PC-3 (cell line): ENCODE measurements at regions not wholly inside any gene's neighbourhood (a gene's known extent, or its start where the extent isn't known, plus 50 kb on each side); places are given as distances from the start of the nearest gene placed in this dataset.
A peak's percentile ranks its signal among the peaks of the same experiment; 100 is the strongest.

Experiments used
- ATAC-seq: fragments of 200-7000 bp; cut with Tn5 transposase; 2 replicates; pipeline ENCODE4 v1.9.1; 2020; ENCODE audit warnings: mild to moderate bottlenecking, moderate library complexity
- BruUV-seq: library from RNA; stranded (reverse); fragments of 400-500 nt; replicated peaks from 2 replicates; lab custom pipeline; 2021; lab: Mats Ljungman, UMichigan
- CTCF ChIA-PET: fragments of 300-600 bp; sonication (Branson Sonifier 250); formaldehyde crosslinking; loops from one replicate; lab custom pipeline; 2022; ENCODE audit warnings: antibody characterized with exemption; lab: Charles Lee
- POLR2A ChIA-PET: fragments of 300-600 bp; sonication (Branson Sonifier 250); formaldehyde crosslinking; loops from one replicate; lab custom pipeline; 2022; ENCODE audit warnings: antibody characterized with exemption; ENCODE audit not compliant: unreplicated experiment; lab: Charles Lee
- DNase-seq: peaks from one replicate; pipeline ENCODE4 v3.0.0-alpha.2; 2015
- H2AFZ ChIP-seq: fragments of 300-600 bp; sonication (generic); 2 replicates; pipeline ENCODE4 v1.6.0; 2016; ENCODE audit warnings: antibody characterized with exemption, low read length
- H3F3A ChIP-seq: fragments of 300-600 bp; sonication (generic); one replicate; pipeline ENCODE4 v1.6.0; 2017; ENCODE audit warnings: antibody characterized with exemption, low read length, control low read depth, mild to moderate bottlenecking; ENCODE audit not compliant: unreplicated experiment
- H3K27ac ChIP-seq: fragments of 300-600 bp; sonication (generic); 2 replicates; pipeline ENCODE4 v1.5.1; 2016; ENCODE audit warnings: mild to moderate bottlenecking, low read length
- H3K27me3 ChIP-seq: fragments of 300-600 bp; sonication (generic); 2 replicates; pipeline ENCODE4 v1.6.1; 2016; ENCODE audit warnings: low read length, mixed read lengths
- H3K36me3 ChIP-seq: fragments of 300-600 bp; sonication (generic); 2 replicates; pipeline ENCODE4 v1.6.1; 2016; ENCODE audit warnings: low read depth, mixed run types, low read length, mixed read lengths
- H3K4me1 ChIP-seq: fragments of 300-600 bp; sonication (generic); 2 replicates; pipeline ENCODE4 v1.5.1; 2016; ENCODE audit warnings: low read length; ENCODE audit not compliant: insufficient read depth
- H3K4me2 ChIP-seq: fragments of 300-600 bp; sonication (generic); 2 replicates; pipeline ENCODE4 v1.6.0; 2016; ENCODE audit warnings: low read length
- H3K4me3 ChIP-seq: fragments of 300-600 bp; sonication (generic); 2 replicates; pipeline ENCODE4 v1.5.1; 2016; ENCODE audit warnings: mild to moderate bottlenecking, low read length, mixed read lengths
- H3K79me2 ChIP-seq: fragments of 300-600 bp; sonication (generic); 2 replicates; pipeline ENCODE4 v1.6.1; 2017; ENCODE audit warnings: low read length, mixed read lengths
- H3K9ac ChIP-seq: fragments of 300-600 bp; sonication (generic); 2 replicates; pipeline ENCODE4 v1.6.0; 2016; ENCODE audit warnings: mild to moderate bottlenecking, low read length
- H3K9me2 ChIP-seq: fragments of 300-600 bp; sonication (generic); replicated peaks from 2 replicates; pipeline ENCODE4 v1.6.1; 2016; ENCODE audit warnings: mixed run types, low read length, mixed read lengths
- H3K9me3 ChIP-seq: fragments of 300-600 bp; sonication (generic); 2 replicates; pipeline ENCODE4 v1.6.1; 2016; ENCODE audit warnings: low read length, mixed read lengths
- H4K20me1 ChIP-seq: fragments of 300-600 bp; sonication (generic); 2 replicates; pipeline ENCODE4 v1.6.1; 2016; ENCODE audit warnings: low read length, mixed read lengths
- EZH2 ChIP-seq: fragments of 300-600 bp; sonication (generic); IDR thresholded peaks from one replicate; pipeline ENCODE4 v1.6.1; 2017; ENCODE audit warnings: antibody characterized with exemption, mild to moderate bottlenecking, low read length; ENCODE audit not compliant: unreplicated experiment
- EZH2phosphoT487 ChIP-seq: fragments of 300-600 bp; sonication (generic); IDR thresholded peaks from 2 replicates; pipeline ENCODE4 v1.6.1; 2018; ENCODE audit warnings: mild to moderate bottlenecking, antibody characterized with exemption, low read length, borderline replicate concordance
- intact Hi-C: fragments of 100-400 bp; cut with micrococcal nuclease; formaldehyde crosslinking; loops from 2 replicates; pipeline ENCODE4 v1.9.0; 2023
- TF ChIP-seq, protein P1 (sequence below): fragments of 300-600 bp; sonication (generic); conservative IDR thresholded peaks from 2 replicates; pipeline ENCODE4 v1.5.1; 2017; ENCODE audit warnings: antibody characterized with exemption, low read depth, mild to moderate bottlenecking, low read length

DNA sequence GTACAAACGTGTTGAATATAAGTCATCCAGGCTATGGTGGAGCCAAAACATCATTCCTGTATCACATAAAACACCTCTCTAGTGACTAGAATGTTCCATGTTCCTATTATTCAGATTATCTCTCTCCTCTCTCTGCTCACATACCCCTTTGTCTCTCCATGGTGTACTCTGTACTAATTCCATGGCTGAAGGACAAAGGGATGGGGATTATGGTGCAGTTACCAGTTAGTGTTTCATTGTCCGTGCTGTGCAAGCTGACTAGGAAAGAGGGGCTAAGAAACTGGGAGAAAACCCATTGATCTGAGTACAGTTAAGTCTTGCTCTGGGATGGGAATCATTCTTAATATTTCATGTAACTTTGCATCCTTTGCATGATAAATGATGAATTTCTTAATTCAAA, 397.4 kb upstream of the NOX3 start:
- Histone ChIP-seq H3K36me3 (no peaks in the 10 kb centered on the region), H3K9ac (no peak overlapping the region), H3K4me2 (no peak overlapping the region), H3K4me1 (peaks cover 20% of the 10 kb centered on the region), H3K79me2 (no peaks in the 10 kb centered on the region), H3F3A (peaks cover 5% of the 10 kb centered on the region), H3K27me3 (no peaks in the 10 kb centered on the region), H3K4me3 (no peak overlapping the region), H2AFZ (no peak overlapping the region), H4K20me1 (no peaks in the 10 kb centered on the region), H3K9me2 (no peaks in the 10 kb centered on the region), H3K9me3 (no peaks in the 10 kb centered on the region), H3K27ac (no peak overlapping the region)
- ChIA-PET CTCF (no interaction called here), POLR2A (no interaction called here)
- intact Hi-C loops, result no loop called here
- TF ChIP-seq EZH2, result no peak
- BruUV-seq, result no TSS peak
- DNase-seq (no peak), ATAC-seq (no peak)

DNA sequence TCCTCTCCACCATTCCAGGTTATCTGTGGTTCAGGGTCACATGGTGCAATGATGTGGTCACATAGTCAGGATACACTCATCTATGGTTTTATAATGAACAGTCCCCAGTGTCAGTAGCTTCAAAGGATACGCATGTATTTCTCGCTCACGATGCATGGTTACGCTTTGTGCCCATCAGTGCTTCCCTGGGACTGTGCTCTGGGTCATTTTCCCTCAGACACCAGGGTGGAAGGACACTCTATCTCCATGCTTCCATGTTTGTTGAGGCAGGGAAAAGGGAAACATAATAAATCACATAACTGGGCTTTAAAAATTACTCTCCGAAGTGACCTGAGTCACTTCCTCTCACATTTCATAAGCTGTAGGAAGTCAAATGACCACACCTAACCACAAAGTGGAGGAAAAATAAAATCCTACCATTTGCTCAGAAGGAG, 394.8 kb upstream of the NOX3 start:
- intact Hi-C loops, result no loop called here
- Histone ChIP-seq H2AFZ (peak overlapping the region; percentile 86), H3K9me3 (no peaks in the 10 kb centered on the region), H3K4me3 (peak overlapping the region; percentile 49), H3K36me3 (no peaks in the 10 kb centered on the region), H3F3A (peaks cover 5% of the 10 kb centered on the region), H3K79me2 (no peaks in the 10 kb centered on the region), H3K4me1 (peaks cover 20% of the 10 kb centered on the region), H3K9me2 (no peaks in the 10 kb centered on the region), H3K27me3 (no peaks in the 10 kb centered on the region), H3K9ac (peak overlapping the region; percentile 52), H4K20me1 (no peaks in the 10 kb centered on the region), H3K4me2 (peak overlapping the region; percentile 80), H3K27ac (peak overlapping the region; percentile 96)
- POLR2A ChIA-PET, result no interaction called here
- CTCF ChIA-PET, result no interaction called here
- DNase-seq (peak; percentile 78), ATAC-seq (peak; percentile 89)
- TF ChIP-seq EZH2, result no peak
- TF ChIP-seq, protein P1, sequence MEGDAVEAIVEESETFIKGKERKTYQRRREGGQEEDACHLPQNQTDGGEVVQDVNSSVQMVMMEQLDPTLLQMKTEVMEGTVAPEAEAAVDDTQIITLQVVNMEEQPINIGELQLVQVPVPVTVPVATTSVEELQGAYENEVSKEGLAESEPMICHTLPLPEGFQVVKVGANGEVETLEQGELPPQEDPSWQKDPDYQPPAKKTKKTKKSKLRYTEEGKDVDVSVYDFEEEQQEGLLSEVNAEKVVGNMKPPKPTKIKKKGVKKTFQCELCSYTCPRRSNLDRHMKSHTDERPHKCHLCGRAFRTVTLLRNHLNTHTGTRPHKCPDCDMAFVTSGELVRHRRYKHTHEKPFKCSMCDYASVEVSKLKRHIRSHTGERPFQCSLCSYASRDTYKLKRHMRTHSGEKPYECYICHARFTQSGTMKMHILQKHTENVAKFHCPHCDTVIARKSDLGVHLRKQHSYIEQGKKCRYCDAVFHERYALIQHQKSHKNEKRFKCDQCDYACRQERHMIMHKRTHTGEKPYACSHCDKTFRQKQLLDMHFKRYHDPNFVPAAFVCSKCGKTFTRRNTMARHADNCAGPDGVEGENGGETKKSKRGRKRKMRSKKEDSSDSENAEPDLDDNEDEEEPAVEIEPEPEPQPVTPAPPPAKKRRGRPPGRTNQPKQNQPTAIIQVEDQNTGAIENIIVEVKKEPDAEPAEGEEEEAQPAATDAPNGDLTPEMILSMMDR, result no peak
- TF ChIP-seq EZH2phosphoT487, result no peak
- no TSS peak for BruUV-seq

DNA sequence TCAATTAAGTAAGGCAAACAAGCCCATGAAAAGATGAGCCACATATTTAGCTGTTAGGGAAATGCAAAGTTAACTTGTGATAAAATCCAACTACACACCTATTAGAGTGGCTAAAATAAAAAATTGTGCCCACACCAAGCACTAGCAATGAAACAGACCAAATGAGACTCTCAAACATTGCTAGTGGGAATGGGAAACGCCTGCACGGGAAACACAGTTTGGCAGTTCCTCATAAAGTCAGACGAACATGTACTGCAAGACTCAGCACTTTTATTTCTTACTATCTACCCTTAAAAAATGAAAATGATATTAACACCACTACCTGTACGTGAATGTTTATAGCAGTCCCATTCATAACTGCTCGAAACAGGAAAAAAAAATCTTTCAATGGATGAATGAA, 392.1 kb upstream of the NOX3 start:
- Histone ChIP-seq H3K27me3 (no peaks in the 10 kb centered on the region), H3K4me1 (peaks cover 20% of the 10 kb centered on the region), H3K4me2 (no peak overlapping the region), H3F3A (peaks cover 5% of the 10 kb centered on the region), H3K9me2 (no peaks in the 10 kb centered on the region), H3K27ac (no peak overlapping the region), H3K4me3 (no peak overlapping the region), H2AFZ (no peak overlapping the region), H3K79me2 (no peaks in the 10 kb centered on the region), H3K9ac (no peak overlapping the region), H3K9me3 (no peaks in the 10 kb centered on the region), H4K20me1 (no peaks in the 10 kb centered on the region), H3K36me3 (no peaks in the 10 kb centered on the region)
- intact Hi-C loops, result no loop called here
- no peak for ATAC-seq
- ChIA-PET POLR2A (no interaction called here), CTCF (interaction anchor here (0.7 kb wide), 1 partner anchor 535 kb away, joined by 3 read pairs; no protein-coding TSS in a partner anchor)
- DNase-seq, result no peak
- no peak for TF ChIP-seq EZH2phosphoT487
- TF ChIP-seq, protein P1, result no peak
- TF ChIP-seq EZH2, result no peak
- no TSS peak for BruUV-seq
